GM23248 (cell line): ENCODE measurements at regions not wholly inside any gene's neighbourhood (a gene's known extent, or its start where the extent isn't known, plus 50 kb on each side); places are given as distances from the start of the nearest gene placed in this dataset.
A peak's percentile ranks its signal among the peaks of the same experiment; 100 is the strongest.

Experiments used
- DNase-seq: peaks from one replicate; pipeline ENCODE4 v3.0.0-alpha.2; 2015
- H2AFZ ChIP-seq: fragments of 200-600 bp; sonication (generic); 2 replicates; pipeline ENCODE4 v1.6.1; 2016; ENCODE audit warnings: antibody characterized with exemption
- H3F3A ChIP-seq: fragments of 200-600 bp; sonication (generic); 2 replicates; pipeline ENCODE4 v1.6.1; 2016; ENCODE audit warnings: mild to moderate bottlenecking, antibody characterized with exemption, mixed run types; ENCODE audit not compliant: insufficient read depth
- H3K27ac ChIP-seq: fragments of 200-600 bp; sonication (generic); 2 replicates; pipeline ENCODE4 v1.5.1; 2016; ENCODE audit warnings: mild to moderate bottlenecking
- H3K27me3 ChIP-seq: fragments of 200-600 bp; sonication (generic); replicated peaks from 2 replicates; pipeline ENCODE4 v1.6.1; 2016; ENCODE audit warnings: mild to moderate bottlenecking; ENCODE audit not compliant: insufficient read depth
- H3K36me3 ChIP-seq: fragments of 200-600 bp; sonication (generic); 2 replicates; pipeline ENCODE4 v1.6.1; 2016; ENCODE audit warnings: low read depth, mild to moderate bottlenecking
- H3K4me1 ChIP-seq: fragments of 200-600 bp; sonication (generic); 2 replicates; pipeline ENCODE4 v1.6.1; 2016; ENCODE audit warnings: mild to moderate bottlenecking; ENCODE audit not compliant: insufficient read depth
- H3K4me2 ChIP-seq: fragments of 200-600 bp; sonication (generic); one replicate; pipeline ENCODE4 v1.6.1; 2016; ENCODE audit warnings: mild to moderate bottlenecking; ENCODE audit not compliant: unreplicated experiment
- H3K4me3 ChIP-seq: fragments of 200-600 bp; sonication (generic); 2 replicates; pipeline ENCODE4 v1.5.1; 2016; ENCODE audit warnings: mild to moderate bottlenecking
- H3K79me2 ChIP-seq: fragments of 200-600 bp; sonication (generic); 2 replicates; pipeline ENCODE4 v1.6.1; 2016; ENCODE audit warnings: mild to moderate bottlenecking; ENCODE audit not compliant: insufficient read depth
- H3K9ac ChIP-seq: fragments of 200-600 bp; sonication (generic); 2 replicates; pipeline ENCODE4 v1.6.1; 2016; ENCODE audit warnings: mild to moderate bottlenecking
- H3K9me2 ChIP-seq: fragments of 200-600 bp; sonication (generic); 2 replicates; pipeline ENCODE4 v1.6.1; 2016; ENCODE audit warnings: mixed run types, mild to moderate bottlenecking, moderate library complexity; ENCODE audit not compliant: insufficient read depth
- H3K9me3 ChIP-seq: fragments of 200-600 bp; sonication (generic); one replicate; pipeline ENCODE4 v1.6.1; 2017; ENCODE audit warnings: low read depth
- H4K20me1 ChIP-seq: fragments of 200-600 bp; sonication (generic); 2 replicates; pipeline ENCODE4 v1.6.0; 2016; ENCODE audit not compliant: insufficient read depth
- EZH2 ChIP-seq: fragments of 200-600 bp; sonication (generic); IDR thresholded peaks from 2 replicates; pipeline ENCODE4 v1.6.1; 2018; ENCODE audit warnings: antibody characterized with exemption, mild to moderate bottlenecking; ENCODE audit not compliant: insufficient read depth, poor library complexity, severe bottlenecking
- EZH2phosphoT487 ChIP-seq: fragments of 200-600 bp; sonication (generic); IDR thresholded peaks from 2 replicates; pipeline ENCODE4 v1.6.1; 2018; ENCODE audit warnings: antibody characterized with exemption, moderate library complexity, mild to moderate bottlenecking, low read depth; ENCODE audit not compliant: insufficient read depth
- WGBS, 2 experiments: methylation state at CpG; one replicate each; pipeline ENCODE4 v1.1.6; 2015 to 2017; ENCODE audit warnings: low lambda C conversion rate in 2 of 2, low coverage in 1 of 2; ENCODE audit errors: missing lambda C conversion rate in 2 of 2; 5-methylcytosine and 5-hydroxymethylcytosine counted together
- in situ Hi-C: fragments of 300-500 bp; cut with MboI; formaldehyde crosslinking; loops from 2 replicates; pipeline ENCODE4 v1.15.0; 2020

DNA sequence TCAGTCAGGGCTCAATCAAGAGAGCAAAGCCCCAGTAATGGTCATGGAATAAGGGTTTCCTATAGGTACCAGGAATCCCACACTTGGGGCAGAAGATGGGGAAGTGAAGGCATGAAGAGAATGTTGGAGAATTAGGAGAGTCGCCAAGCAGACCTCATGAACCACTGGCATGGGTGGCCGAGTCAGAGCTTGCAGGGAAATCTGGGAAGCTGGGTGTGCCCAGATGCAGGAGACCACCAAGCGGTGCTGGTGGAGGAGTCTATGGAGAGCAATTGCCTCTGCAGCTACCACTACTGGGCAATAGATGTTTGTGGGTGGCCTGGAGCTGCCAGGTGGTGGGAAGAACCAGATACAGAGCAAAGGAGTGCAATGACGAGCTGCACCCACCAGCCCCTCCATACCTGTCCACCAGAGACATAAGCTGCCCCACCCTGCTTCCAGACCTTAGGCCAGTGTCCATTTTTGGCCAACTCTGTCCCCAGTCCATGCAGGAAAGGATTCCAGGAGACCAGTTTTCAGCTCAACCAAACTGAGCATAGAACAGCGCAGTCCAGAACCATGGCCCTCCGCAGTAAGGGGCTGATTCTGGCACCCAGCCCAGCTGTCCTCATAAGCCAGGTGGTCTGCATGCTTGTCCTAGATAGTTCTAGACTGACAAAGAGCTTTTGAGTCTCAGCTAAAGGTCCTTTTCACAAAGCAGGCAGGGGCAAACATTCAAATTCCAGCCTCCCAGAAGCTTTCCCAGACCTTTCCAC, 323.9 kb downstream of the GADD45G start:
- DNase-seq, result no peak
- in situ Hi-C loops, result no loop called here
- no peaks in the 10 kb centered on the region for H3F3A ChIP-seq
- H3K4me3 ChIP-seq, result no peak overlapping the region
- TF ChIP-seq EZH2 (no peak), EZH2phosphoT487 (no peak)
- no peaks in the 10 kb centered on the region for H3K9me3 ChIP-seq
- H2AFZ ChIP-seq, result no peak overlapping the region
- no peaks in the 10 kb centered on the region for H3K9me2 ChIP-seq
- no peaks in the 10 kb centered on the region for H3K79me2 ChIP-seq
- no peaks in the 10 kb centered on the region for H3K36me3 ChIP-seq
- H3K27ac ChIP-seq, result no peak overlapping the region
- H3K27me3 ChIP-seq, result no peaks in the 10 kb centered on the region; the same call in 1 of the 2 replicates
- H3K4me2 ChIP-seq, result no peak overlapping the region
- 88 to 92% methylated on average over 6 of the region's 6 CpGs for WGBS, 2 experiments
- H3K9ac ChIP-seq, result no peak overlapping the region
- H4K20me1 ChIP-seq, result no peaks in the 10 kb centered on the region
- H3K4me1 ChIP-seq, result peaks cover 5% of the 10 kb centered on the region; the same call in 1 of the 2 replicates

GRCh38 chr9:89929315-89929672, 324.5 kb downstream of the GADD45G start:
- no peak overlapping the region for H3K27ac ChIP-seq
- H3K4me1 ChIP-seq, result peaks cover 5% of the 10 kb centered on the region; the same call in 1 of the 2 replicates
- in situ Hi-C loops, result no loop called here
- no peak overlapping the region for H3K4me3 ChIP-seq
- no peaks in the 10 kb centered on the region for H3K36me3 ChIP-seq
- TF ChIP-seq EZH2 (no peak), EZH2phosphoT487 (no peak)
- H3K9me3 ChIP-seq, result no peaks in the 10 kb centered on the region
- no peak overlapping the region for H2AFZ ChIP-seq
- H3K79me2 ChIP-seq, result no peaks in the 10 kb centered on the region
- no peak overlapping the region for H3K4me2 ChIP-seq
- H3K27me3 ChIP-seq, result no peaks in the 10 kb centered on the region; the same call in 1 of the 2 replicates
- DNase-seq, result no peak
- no peak overlapping the region for H3K9ac ChIP-seq
- no peaks in the 10 kb centered on the region for H3K9me2 ChIP-seq
- H3F3A ChIP-seq, result no peaks in the 10 kb centered on the region
- no peaks in the 10 kb centered on the region for H4K20me1 ChIP-seq
- WGBS, 2 experiments, result 47 to 60% methylated on average over 3 of the region's 3 CpGs

DNA sequence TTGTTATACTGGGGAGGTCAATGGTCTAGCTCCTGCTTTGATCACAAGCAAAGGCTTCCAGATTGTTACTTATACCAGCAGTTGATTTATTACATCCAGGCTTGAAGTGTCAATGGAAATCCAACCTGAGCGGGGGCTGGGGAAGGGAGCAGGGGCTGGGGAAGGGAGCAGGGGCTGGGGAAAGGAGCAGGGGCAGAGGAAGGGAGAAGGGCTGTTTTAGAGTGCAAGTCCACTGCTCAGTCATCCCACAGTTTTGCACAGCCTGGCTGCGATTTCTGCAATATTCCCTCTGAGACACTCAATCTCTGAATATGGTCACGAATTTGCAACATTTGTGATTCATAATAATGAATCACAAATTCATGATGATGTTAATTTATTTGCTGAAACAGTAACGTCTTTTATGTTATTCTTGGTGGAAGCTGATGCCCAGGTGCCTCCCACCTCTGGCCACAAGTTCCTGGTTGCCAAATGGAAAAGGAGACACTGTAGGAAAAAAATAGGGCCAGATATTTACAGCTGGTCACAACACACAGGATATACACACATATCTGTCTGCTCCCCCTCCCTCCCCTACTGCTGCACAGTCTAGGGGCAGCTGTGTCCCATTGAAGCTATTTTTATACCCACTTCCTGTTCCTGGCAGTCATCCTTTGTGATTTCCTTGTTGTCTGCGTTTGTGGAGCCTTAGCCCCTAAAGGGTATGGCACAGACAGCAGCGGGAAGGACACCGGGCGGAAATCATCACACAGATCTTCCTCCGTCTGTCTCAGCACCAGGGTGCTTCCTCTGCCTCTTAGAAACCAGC, 325.1 kb downstream of the GADD45G start:
- Histone ChIP-seq H3K4me1 (peaks cover 5% of the 10 kb centered on the region; the same call in 1 of the 2 replicates), H3F3A (no peaks in the 10 kb centered on the region), H3K27me3 (no peaks in the 10 kb centered on the region; the same call in 1 of the 2 replicates), H3K36me3 (no peaks in the 10 kb centered on the region), H3K27ac (no peak overlapping the region), H3K79me2 (no peaks in the 10 kb centered on the region), H4K20me1 (no peaks in the 10 kb centered on the region), H3K4me3 (no peak overlapping the region), H2AFZ (no peak overlapping the region), H3K9ac (no peak overlapping the region), H3K9me2 (no peaks in the 10 kb centered on the region), H3K4me2 (no peak overlapping the region), H3K9me3 (no peaks in the 10 kb centered on the region)
- DNase-seq, result peak; percentile 74
- in situ Hi-C loops, result no loop called here
- 7 to 15% methylated on average over 9 of the region's 9 CpGs for WGBS, 2 experiments
- TF ChIP-seq EZH2, result no peak

GRCh38 chr9:89933578-89933977, 328.8 kb downstream of the GADD45G start:
- H3K4me2 ChIP-seq, result no peak overlapping the region
- no peak overlapping the region for H3K9ac ChIP-seq
- peaks cover 6% of the 10 kb centered on the region for H3K27me3 ChIP-seq
- no peaks in the 10 kb centered on the region for H3K9me3 ChIP-seq
- no peak overlapping the region for H2AFZ ChIP-seq
- H3K27ac ChIP-seq, result no peak overlapping the region
- H3K4me1 ChIP-seq, result peaks cover 5% of the 10 kb centered on the region; the same call in 1 of the 2 replicates
- in situ Hi-C loops, result no loop called here
- TF ChIP-seq EZH2phosphoT487 (no peak), EZH2 (no peak)
- no peak overlapping the region for H3K4me3 ChIP-seq
- H3K36me3 ChIP-seq, result no peaks in the 10 kb centered on the region
- no peaks in the 10 kb centered on the region for H4K20me1 ChIP-seq
- DNase-seq, result no peak
- H3K9me2 ChIP-seq, result no peaks in the 10 kb centered on the region
- H3K79me2 ChIP-seq, result no peaks in the 10 kb centered on the region
- 3 to 16% methylated on average over 4 of the region's 4 CpGs for WGBS, 2 experiments
- no peaks in the 10 kb centered on the region for H3F3A ChIP-seq
